GM13977 (cell line): ENCODE measurements at regions not wholly inside any gene's neighbourhood (a gene's known extent, or its start where the extent isn't known, plus 50 kb on each side); places are given as distances from the start of the nearest gene placed in this dataset.

ENCODE experiments used
- DNase-seq: peaks from one replicate; pipeline ENCODE4 v3.0.0; 2012; ENCODE audit warnings: low spot score
- in situ Hi-C: fragments of 300-500 bp; cut with MboI; formaldehyde crosslinking; loops from one replicate; pipeline ENCODE4 v1.12.0; 2022; ENCODE audit warnings: low sequenced_read_pairs, low pct_unique_long_range_greater_than_20kb, mixed read lengths, inconsistent platforms; ENCODE audit not compliant: unreplicated experiment
- TF ChIP-seq, protein P1 (sequence below): IDR thresholded peaks from 2 replicates; pipeline ENCODE4 v1.5.1; 2012; ENCODE audit warnings: mild to moderate bottlenecking, control low read depth; ENCODE audit not compliant: insufficient read depth; ENCODE audit errors: extremely low read depth, missing control alignments

DNA sequence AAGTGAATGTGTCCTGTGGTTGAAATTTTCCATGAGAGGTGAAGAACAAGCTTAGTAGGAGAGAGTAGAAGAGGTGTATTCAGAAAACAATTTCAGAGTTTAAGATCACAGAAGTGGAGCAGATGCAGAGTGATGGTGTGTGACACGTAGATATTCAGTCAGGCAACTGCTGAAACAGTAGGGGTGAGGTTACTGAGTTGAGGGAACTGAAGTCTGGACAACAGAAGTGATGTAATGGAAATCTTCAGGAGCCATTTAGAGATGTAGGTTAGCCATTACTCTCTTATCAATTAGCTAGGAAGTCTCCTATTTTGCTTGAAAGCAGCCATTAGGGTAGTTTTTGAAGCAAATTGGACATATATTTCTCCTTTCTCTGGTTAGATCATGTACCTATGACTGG lies 584.4 kb downstream of the PKHD1 start:
- in situ Hi-C loops: no loop called here
- TF ChIP-seq, protein P1, sequence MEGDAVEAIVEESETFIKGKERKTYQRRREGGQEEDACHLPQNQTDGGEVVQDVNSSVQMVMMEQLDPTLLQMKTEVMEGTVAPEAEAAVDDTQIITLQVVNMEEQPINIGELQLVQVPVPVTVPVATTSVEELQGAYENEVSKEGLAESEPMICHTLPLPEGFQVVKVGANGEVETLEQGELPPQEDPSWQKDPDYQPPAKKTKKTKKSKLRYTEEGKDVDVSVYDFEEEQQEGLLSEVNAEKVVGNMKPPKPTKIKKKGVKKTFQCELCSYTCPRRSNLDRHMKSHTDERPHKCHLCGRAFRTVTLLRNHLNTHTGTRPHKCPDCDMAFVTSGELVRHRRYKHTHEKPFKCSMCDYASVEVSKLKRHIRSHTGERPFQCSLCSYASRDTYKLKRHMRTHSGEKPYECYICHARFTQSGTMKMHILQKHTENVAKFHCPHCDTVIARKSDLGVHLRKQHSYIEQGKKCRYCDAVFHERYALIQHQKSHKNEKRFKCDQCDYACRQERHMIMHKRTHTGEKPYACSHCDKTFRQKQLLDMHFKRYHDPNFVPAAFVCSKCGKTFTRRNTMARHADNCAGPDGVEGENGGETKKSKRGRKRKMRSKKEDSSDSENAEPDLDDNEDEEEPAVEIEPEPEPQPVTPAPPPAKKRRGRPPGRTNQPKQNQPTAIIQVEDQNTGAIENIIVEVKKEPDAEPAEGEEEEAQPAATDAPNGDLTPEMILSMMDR: no peak
- DNase-seq: no peak

DNA sequence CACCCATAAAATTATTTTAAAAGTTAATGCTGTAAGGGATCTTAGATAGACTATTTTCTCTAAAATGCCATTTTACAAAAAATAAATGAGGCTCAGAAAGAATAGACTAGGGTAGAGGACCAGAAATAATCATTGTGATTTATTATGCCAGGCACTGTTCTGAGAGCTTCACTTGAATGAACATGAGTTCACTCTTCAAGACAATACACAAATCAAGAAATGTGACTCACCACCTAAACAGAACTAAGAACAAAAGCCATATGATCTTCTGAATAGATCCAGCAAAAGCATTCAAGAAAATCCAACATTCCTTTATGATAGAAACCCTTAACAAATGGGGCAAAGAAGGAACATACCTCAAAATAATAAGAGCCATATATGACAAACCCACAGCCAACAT lies 582.0 kb downstream of the PKHD1 start:
- TF ChIP-seq, protein P1: no peak
- no peak for DNase-seq
- in situ Hi-C loops: no loop called here

DNA sequence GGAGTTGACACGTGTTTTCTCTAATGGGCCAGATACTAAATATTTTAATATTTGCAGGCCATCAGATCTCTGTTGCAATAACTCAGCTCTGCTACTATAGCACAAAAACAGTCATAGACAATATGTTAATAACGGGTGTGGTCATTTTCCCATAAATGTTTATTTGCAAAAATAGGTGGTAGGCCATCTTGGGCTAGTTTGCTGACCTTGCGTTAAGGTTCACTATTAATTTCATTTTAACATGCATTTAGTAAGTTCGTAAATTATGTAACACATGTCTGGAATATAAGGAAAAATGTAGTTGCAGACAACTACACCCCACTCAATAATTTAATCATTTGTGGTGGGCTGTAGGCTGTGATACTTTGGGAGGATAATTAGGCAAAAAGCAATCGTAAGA lies 577.8 kb downstream of the PKHD1 start:
- no peak for DNase-seq
- in situ Hi-C loops: no loop called here
- TF ChIP-seq, protein P1: no peak

GRCh38 chr6:51511081-51511480 lies 576.3 kb downstream of the PKHD1 start:
- TF ChIP-seq, protein P1: no peak
- no peak for DNase-seq
- in situ Hi-C loops: no loop called here

GRCh38 chr6:51513891-51514747 lies 573.3 kb downstream of the PKHD1 start:
- no peak for DNase-seq

DNA sequence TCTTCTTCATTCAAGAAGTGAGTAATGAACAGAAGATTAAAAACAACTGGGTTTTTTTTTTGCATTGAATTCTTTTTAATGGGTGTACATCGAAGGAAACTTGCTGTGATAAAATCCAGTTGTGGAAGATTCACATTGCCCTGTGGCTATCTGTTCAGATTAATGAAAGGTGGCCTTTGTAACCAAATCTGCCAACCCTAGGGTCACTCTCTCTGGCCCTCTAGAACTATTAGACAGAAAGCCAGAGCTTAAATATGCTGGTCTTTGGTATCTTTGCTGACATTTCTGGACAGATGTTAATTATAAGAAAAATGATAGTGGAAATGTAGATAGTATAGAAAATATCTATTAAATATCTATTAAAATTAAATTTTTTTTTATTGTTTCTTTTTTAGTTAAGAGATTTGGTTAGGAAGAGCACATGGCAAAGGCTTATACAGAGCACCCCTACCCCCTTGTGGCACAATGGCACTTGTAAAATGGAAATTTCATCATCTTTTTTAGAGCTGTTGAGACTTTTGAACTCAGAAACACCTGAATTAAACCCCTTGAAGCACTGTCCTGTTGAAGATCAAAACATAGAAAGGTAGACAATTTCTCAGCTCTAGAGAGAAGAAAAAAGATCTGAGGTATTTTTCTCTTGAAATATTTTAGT lies 572.5 kb downstream of the PKHD1 start:
- no peak for DNase-seq
- in situ Hi-C loops: no loop called here
- TF ChIP-seq, protein P1: no peak

More at GRCh38 chr6:51513891-51514747, 573.3 kb downstream of the PKHD1 start:
- in situ Hi-C loops: no loop called here
- TF ChIP-seq, protein P1: no peak
